Keratinocyte (primary cell): ENCODE measurements at regions not wholly inside any gene's neighbourhood (a gene's known extent, or its start where the extent isn't known, plus 50 kb on each side); places are given as distances from the start of the nearest gene placed in this dataset.
"Not testable (repeated sequence)": the region's sequence is repeated elsewhere in the genome, so short reads cannot be mapped to it uniquely, and the experiment has no call there.

ENCODE experiments used
- CTCF ChIP-seq, 3 experiments: IDR thresholded peaks in 1 of 3; conservative IDR thresholded peaks in 1 of 3; optimal IDR thresholded peaks in 1 of 3; 2 replicates in 2 of 3; 3 replicates in 1 of 3; pipeline versions ENCODE3 to v1.5.1; 2011; ENCODE audit warnings: low read length in 3 of 3, mild to moderate bottlenecking in 3 of 3, moderate library complexity in 2 of 3, control low read depth in 1 of 3, inconsistent platforms in 1 of 3; ENCODE audit not compliant: insufficient read depth in 2 of 3; ENCODE audit errors: extremely low read depth in 1 of 3
- EZH2 ChIP-seq: IDR thresholded peaks from one replicate; pipeline ENCODE4 v1.6.1; 2012; ENCODE audit warnings: inconsistent platforms, mild to moderate bottlenecking, low read length, moderate library complexity

- not testable (repeated sequence) for TF ChIP-seq CTCF (optimal IDR thresholded peaks at IDR 0.05 in 1 of 3, IDR thresholded peaks at IDR 0.05 in 1 of 3, conservative IDR thresholded peaks at IDR 0.05 in 1 of 3; ENCODE audit: extremely low read depth in 1 of 3, insufficient read depth in 2 of 3, low read length in 3 of 3); EZH2
These were observed 104.9 kb downstream of the TRAM1L1 start for GRCh38 chr4:116980436-116980835.
